HG03196 (cell line): ENCODE measurements at regions not wholly inside any gene's neighbourhood (a gene's known extent, or its start where the extent isn't known, plus 50 kb on each side); places are given as distances from the start of the nearest gene placed in this dataset.
"Not testable (repeated sequence)": the region's sequence is repeated elsewhere in the genome, so short reads cannot be mapped to it uniquely, and the experiment has no call there.

ENCODE experiments used
- ATAC-seq: cut with Tn5 transposase; IDR thresholded peaks from one replicate; pipeline ENCODE4 v1.9.1; 2021; ENCODE audit not compliant: unreplicated experiment

DNA sequence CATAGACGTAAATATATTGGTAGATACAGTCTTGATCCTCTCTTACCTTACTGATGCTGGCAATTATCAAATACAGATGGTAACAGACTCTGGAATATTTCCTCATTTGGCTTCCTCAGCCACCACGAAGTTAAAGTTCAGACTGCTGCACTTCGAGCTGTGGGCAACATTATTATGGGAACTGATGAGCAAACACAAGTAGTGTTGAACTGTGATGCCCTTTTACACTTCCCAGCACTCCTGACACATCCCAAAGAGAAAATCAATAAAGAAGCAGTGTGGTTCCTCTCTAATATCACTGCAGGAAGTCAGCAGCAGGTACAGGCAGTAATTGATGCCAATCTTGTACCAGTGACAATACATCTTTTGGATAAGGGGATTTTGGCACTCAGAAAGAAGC is 162.7 kb upstream of the NT5E start:
- no peak for ATAC-seq

DNA sequence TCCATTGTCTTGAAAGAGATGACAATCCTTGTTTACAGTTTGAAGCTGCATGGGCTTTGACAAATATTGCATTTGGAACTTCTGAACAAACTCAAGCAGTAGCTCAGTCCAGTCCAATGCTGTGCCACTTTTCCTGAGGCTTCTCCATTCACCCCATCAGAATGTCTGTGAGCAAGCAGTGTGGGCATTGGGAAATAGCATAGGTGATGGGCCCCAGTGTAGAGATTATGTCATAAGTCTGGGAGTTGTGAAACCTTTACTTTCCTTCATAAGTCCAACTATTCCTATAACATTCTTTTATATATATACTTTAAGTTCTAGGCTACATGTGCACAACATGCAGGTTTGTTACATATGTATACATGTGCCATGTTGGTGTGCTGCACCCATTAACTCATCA is 163.4 kb upstream of the NT5E start:
- not testable (repeated sequence) for ATAC-seq

DNA sequence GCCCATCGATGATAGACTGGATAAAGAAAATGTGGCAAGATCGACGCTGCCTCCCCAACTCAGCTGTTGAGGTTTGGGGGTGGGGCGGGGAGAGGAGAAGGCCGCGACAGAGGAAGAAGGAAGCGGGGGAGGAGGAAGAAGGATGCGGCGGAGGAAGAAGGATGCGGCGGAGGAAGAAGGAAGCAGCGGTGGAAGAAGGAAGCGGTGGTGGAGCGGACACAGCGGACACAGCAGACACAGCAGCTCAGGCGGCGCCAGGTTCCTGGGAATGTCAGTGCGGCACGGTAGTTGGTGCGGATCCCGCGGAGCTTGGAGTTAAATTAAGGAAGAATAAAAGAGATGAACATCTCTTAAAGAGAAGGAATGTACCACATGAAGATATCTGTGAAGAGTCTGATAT is 163.9 kb upstream of the NT5E start:
- no peak for ATAC-seq

DNA sequence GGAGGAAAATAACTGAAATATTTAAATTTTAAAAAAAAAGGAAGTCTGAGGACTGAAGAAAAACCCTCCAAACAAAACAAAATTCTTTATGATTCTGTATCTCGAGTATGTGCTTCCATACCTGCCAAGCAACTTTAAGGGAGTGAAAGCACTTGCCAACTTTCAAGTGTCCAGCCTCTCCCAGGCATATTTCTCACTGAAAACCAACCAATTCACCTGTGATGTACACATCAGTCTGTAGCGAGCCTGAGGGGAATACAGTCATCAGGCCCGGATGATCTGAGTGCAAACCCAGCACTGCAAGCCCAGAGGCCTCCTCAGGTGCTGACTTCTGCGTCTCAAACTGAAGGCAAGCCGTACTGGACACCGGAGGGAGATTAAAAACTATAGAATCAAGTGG is 164.8 kb upstream of the NT5E start:
- ATAC-seq = no peak

DNA sequence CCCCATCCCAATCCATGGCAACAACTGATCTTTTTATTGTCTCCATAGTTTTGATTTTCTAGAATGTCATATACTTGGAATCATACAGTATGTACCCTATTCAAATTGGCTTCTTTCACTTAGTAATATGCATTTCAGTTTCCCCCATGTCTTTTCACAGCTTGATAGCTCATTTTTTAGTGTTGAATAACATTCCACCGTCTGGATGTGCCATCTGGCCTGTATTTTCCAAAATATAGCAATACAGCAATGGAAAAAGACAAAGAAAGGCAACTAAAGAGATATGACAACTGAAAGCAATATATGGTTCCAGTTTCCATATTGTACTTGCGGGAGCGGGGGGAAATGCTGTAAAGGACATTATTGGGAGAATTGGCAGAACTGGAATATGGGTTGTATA is 166.4 kb upstream of the NT5E start:
- no peak for ATAC-seq

DNA sequence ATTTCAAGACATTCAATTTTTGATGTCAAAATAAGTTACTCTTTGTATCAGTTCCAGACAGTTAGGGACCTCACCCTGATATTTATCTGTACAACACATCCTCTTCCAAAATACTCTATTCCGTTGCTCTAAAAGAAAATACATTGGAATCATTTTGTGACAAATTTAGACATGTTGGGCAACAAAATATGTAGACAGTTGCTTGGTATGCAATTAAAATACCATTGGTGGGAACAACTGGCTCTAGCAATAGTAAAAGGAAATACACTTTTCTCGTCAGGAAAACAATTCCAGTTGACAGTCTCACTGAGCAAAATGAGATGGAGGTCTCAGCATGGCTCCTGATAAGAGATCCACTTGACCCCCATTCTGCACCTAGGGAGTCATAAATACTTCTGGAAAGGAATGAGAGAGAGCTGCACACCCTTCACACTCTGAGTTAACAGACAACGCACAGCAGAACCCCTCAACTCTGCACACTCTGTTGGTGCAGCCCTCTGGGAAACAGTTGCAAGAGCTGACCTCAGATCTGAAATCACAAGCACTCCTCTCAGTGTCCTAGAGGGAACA is 171.3 kb upstream of the NT5E start:
- ATAC-seq = no peak

DNA sequence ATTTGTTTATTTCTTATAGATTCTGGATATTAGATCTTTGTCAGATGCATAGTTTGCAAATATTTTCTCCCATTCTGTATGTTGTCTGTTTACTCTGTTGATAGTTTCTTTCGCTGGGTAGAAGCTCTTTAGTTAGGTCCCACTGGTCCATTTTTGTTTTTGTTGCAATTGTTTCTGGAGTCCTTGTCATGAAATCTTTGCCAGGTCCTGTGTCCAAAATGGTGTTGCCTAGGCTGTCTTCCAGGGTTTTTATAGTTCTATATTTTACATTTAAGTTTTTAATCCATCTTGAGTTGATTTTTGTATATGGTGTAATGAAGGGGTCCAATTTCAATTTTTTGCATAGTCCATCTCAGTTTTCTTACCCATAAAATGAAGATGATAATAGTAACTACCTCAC is 173.9 kb upstream of the NT5E start:
- not testable (repeated sequence) for ATAC-seq

DNA sequence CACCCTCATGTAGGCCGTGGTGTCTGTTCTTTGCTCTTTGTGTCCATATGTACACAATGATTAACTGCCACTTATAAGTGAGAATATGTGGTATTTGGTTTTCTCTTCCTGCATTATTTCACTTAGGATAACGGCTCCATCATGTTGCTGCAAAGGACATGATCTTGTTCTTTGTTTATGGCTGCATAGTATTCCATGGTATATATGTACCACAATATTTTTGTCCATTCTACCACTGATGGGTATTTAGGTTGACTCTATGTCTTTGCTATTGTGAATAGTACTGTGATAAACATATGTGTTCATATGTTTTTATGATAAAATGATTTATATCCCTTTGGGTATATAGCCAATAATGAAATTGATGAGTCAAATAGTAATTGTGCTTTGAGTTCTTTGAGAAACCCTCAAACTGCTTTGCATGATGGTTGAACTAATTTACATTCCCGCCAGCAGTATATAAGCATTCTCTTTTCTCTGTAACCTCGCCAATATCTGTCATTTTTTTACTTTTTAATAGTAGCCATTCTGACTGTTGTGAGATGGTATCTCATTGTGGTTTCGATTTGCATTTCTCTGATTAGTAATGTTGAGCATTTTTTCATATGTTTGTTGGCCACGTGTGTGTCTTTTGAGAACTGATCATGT is 174.4 kb upstream of the NT5E start:
- no peak for ATAC-seq

DNA sequence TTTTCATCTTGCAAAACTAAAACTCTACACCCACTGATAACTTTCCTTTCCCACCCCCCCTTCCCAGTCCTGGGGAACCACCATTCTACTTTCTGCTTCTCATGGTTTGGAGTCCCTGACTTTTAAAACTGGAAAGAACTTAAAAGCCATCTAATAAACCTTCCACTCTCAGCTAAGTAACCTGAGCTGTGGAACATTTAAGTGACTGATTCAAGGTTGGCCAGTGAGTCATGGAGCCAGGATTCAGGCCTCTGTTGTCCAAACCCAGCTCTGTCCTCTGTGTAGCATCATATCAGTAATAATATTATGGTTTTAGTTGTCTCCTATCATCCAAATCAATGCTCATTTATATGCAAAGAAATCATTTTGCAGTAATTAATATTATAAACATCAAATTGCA is 176.0 kb upstream of the NT5E start:
- ATAC-seq = no peak

DNA sequence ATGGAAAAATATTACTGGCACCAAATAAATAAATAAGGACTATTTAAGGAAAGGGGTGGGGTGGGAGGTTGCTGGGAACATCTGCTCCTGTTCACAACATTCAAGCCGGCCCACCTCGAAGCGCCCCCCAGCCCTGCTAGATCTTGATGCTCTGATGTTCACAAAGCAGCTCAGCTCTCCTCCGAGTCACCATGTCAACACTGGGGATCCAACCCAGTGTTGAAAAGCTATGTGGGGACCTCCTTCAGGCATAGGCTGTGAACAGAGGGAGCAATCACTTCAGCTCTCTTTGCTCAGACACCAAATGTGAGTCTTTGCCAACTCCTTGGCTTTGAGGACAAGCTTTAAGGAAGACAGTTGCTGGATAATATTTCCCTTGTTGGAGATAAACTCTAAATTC is 176.8 kb upstream of the NT5E start:
- no peak for ATAC-seq

DNA sequence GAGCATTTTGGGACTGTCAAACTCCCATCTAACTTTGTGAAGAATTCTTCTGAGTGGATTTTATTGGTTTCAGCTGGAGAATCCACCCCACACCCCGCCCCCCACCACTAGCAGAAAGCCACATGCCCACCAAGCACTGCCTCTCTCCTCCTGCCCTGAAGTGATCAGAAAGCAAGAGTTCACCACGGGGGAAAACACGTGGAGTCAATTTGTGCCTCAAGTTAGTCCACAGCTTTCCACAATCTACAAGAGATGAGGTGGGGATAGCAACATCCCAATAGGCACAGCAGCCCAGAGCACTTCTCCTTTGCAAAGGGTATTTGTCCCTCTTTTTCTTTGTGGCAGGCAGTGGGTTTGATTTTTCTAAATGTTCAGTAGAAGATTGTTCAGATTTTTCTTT is 177.3 kb upstream of the NT5E start:
- ATAC-seq = no peak

DNA sequence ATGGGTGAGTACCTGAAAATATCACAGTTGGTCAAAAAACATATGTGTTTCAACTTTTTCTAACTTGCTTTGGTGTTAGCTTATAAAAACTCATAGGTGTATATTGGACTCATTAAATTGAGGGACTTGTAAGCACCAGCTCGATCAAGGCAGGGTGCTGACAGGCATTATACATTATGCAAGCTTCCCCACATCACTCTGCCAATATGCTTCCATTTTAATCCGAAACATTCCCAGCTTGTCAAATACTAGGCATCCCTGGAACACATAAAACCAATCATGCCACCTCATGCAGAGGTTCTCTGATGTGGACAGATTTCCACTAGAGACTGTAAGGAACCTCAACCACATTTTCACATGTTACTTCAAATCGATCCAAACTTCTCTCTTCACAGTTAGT is 187.3 kb upstream of the NT5E start:
- ATAC-seq = no peak

DNA sequence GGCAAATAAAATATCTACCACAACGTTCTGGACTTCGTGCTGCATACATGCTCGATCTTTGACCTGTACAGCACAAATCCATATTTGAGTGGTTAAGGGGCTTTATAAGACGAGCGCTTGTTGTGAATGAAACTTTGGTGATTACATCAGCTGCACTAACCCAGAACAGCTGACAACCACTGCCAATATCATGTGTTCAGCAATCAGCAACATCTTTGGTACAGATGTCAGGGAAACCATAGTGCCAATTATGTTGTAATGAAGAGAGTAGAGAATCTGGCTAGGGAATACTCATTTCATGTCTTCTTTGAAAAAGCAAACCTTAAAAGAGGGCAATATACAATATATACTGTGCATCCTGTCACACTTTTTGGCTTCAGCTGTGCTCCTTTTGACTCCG is 188.6 kb upstream of the NT5E start:
- no peak for ATAC-seq

DNA sequence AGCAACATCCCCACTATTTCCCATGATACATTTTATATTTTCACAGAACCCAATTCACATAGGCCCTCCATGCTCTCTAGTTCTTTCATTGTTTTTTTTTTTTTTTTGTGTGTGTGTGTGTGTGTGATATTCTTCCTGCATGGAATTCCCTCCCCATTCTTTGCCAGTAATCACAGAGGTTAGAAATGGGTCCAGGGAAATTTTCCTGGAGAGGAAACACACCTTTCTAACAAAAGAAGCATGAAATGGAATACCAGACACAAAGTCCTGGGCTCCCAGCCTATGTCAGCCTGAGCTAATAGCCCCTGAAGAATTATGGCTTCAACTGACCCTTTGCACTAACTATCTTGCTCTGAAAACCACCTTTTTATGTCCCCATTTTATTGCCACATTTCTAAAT is 194.2 kb upstream of the NT5E start:
- no peak for ATAC-seq

DNA sequence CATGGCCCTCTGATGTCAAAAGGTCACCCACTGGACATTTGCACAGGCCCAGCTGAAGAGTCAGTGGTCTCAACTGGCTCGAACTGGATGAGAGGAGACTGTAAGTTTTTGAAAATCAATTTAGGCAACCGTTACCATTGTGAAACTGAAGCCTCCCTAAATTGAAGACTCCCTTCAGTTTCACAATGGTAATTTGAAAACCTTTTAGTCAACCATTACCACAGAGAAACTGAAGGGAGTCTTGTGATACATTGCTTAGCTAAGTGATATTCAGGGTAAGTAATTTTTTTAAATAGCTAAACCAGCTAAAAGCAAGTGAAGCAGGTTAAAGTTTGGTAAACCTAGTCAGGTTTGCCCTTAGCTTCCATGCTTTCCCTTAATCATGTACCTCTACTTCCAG is 197.3 kb upstream of the NT5E start:
- no peak for ATAC-seq

DNA sequence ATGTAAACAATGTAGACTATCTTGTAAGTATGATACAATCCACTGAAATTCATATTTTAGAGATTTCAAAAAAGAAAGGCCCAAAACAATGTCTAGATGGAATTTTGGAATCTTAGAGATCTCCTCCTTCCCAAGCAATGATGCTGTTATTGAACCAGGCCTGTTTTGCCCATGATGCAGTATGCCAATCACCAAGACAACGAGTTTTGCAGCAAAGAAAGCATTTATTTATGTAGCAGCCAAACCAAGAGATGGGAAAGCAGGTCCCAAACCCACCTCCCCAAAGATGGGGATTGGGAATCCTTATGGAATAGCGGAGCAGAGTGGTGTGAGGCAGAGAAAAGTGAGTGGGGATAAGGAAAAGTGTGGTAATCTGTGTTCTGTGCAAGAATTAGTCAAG is 197.8 kb upstream of the NT5E start:
- no peak for ATAC-seq

DNA sequence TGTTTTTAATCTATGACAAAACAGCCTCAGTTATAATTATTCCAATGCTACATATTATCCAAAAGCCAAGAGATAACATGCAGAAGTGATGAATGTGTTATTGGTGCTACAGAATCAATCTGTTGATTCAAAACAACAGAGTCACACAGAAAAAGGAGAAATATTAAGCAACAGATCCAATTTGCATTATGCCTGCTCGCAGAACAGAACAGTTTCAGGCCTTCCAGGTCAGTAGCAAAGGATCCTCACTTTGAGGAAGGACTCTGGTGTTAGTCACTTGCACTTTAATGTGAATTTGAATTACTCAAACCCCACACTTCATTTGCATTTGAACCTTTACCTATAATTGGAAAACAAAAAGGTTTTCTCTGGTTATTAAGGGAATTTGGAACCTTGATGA is 198.6 kb upstream of the NT5E start:
- ATAC-seq = no peak

DNA sequence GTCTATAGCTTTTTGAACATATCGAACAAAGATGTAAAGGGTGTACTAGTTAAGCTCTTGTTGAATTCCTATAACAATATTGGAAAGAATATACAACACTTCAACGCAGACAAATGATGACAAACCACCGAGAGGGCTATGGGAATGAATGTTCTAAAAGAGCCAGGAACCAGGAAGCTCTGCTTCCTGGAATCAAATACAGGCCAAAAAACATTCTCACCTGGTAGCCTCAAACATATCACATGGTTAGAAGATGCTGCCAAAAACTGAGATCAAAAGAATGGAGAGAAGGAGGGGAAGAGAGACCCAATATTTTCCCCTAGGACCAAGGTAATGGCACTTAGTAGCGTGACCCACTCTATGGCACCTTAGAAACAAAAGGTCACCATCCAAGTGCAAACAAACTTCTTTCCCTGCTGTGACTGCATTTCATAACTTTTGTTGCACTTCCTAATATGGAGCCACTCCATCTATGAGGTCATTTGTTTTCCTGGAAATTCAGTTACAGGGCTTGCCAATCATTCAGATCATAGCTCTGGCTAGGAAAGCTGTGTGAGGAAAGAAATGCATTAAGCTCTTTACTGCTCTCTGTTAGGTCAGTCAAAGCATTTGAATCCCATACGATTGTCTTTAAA is 199.2 kb upstream of the NT5E start:
- ATAC-seq = no peak

DNA sequence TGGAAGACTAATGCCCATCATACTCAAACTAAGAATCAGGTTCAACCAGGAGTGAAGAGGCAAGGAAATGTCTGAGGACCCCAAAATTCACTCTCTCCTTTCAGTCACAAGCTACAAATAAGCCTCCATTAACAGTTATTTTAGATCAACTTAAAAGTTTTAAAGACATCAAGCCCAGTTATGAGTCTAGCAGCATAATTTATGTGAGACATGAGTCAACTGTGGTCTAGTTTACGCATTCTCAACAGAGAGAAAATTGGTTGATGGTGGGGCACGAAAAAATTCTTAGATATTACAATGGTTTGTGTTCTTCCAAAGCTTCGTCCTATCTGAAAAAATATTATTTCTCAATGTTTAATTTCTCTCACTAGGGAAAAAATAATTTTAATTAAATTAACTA is 204.9 kb upstream of the NT5E start:
- no peak for ATAC-seq

DNA sequence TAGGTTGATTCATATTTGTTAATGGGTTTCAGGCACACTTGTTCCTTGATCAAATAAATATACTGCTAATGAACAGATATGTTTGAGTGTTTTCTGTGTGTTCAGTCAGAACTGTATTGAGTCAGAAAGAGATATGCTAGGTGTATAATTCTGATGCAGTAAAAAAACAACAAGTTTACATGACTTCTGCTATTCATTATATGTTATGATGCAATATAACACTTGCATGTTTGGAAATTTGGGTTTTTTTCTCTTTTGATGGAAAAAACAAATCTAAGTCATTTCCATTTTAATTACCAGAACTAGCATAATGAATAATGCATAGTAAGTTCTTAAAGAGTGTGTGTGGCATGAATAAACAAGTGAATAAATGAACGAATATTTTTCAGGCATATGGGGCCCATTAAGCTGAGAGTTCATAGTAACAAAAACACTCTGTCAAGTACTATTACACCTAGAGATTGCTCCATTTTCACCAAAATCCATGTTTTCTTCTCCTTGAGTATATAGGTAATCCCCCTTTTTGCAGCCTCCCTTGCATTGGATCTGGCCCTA is 208.3 kb upstream of the NT5E start:
- ATAC-seq = no peak

DNA sequence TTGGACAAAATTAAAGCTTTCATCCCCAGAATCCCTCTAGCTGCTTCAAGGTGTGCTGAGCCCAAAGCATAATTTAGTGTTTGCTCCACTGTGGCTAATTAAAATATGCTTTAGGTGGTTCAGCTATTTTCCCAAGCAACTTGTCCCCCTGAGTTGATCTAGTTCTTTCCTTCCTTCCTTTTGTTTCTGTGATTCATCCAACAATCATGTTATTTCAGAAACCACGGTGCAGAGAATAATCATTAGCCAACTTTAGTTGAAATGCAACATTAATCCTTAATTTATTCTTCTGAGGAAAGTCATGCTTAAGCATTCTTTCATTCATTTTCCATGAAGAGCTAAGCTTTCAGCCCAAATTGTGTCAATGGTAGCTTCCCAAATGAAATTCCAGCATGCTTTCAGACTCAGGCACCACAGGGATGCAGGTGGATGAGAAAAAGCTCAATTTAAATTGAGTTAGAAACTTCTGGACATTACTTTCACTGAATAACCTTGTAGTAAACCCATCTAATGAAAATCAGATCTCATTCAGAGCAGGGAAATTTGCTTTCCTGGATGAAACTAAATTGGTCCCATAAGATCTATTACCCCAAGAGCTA is 209.0 kb upstream of the NT5E start:
- ATAC-seq = no peak

DNA sequence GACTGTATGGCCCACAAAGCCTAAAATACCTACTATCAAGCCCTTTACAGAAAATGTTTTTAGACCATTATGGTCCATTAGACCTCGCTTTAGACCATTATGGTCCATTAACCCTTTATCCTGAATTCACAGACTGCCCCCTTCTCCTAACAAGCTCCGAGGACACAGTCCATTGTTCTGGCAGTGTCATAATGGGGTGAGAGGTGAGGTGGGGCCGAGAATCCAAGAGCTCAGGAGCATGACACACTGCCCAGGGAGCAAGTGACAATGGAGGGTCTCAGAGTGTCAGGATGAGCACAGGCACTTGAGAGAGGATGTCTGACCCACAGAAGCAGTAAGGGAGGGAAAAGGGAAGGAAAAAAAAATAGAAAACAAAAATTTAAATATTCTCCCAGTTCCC is 212.4 kb upstream of the NT5E start:
- ATAC-seq = no peak
